K562 (cell line): ENCODE measurements at regions not wholly inside any gene's neighbourhood (a gene's known extent, or its start where the extent isn't known, plus 50 kb on each side); places are given as distances from the start of the nearest gene placed in this dataset.

Source experiments
- BACH1 ChIP-seq: fragments of 200-800 bp; sonication (Bioruptor generic); IDR thresholded peaks from 2 replicates; pipeline ENCODE4 v1.6.1; 2016; ENCODE audit warnings: missing genetic modification characterization, missing compliant biosample characterization
- SMAD1 ChIP-seq: fragments of 150-350 bp; IDR thresholded peaks from 2 replicates; pipeline ENCODE4 v1.6.1; 2014; ENCODE audit warnings: low read length, low read depth; ENCODE audit not compliant: partially characterized antibody
- TAF1 ChIP-seq: IDR thresholded peaks from 2 replicates; pipeline ENCODE4 v1.6.1; 2011; ENCODE audit warnings: mild to moderate bottlenecking, low read length, moderate library complexity; ENCODE audit not compliant: insufficient read depth, control insufficient read depth, severe bottlenecking; ENCODE audit errors: extremely low read depth
- ZNF175 ChIP-seq: fragments of 200-800 bp; sonication (Bioruptor generic); IDR thresholded peaks from 2 replicates; pipeline ENCODE4 v1.6.1; 2016; ENCODE audit warnings: low read depth, mild to moderate bottlenecking, missing genetic modification characterization, missing compliant biosample characterization
- TF ChIP-seq, protein P1 (sequence below): fragments of 450-650 bp; formaldehyde crosslinking; IDR thresholded peaks from 2 replicates; pipeline ENCODE4 v1.4.0; 2022; ENCODE audit warnings: missing genetic modification characterization
- TF ChIP-seq, protein P2 (sequence below): sonication (generic); formaldehyde crosslinking; IDR thresholded peaks from 2 replicates; pipeline ENCODE4 v1.8.0; 2023; ENCODE audit warnings: mild to moderate bottlenecking, missing genetic modification reagents
- TF ChIP-seq, protein P3 (sequence below), 3 experiments: IDR thresholded peaks in 2 of 3; conservative IDR thresholded peaks in 1 of 3; 2 replicates each; pipeline ENCODE4 v1.5.1; 2011 to 2012; ENCODE audit warnings: low read length in 3 of 3, mild to moderate bottlenecking in 3 of 3, control low read depth in 2 of 3, improper control_type of control experiment in 1 of 3, inconsistent platforms in 1 of 3, low read depth in 1 of 3, mixed read lengths in 1 of 3, moderate library complexity in 1 of 3; ENCODE audit not compliant: insufficient read depth in 2 of 3

DNA sequence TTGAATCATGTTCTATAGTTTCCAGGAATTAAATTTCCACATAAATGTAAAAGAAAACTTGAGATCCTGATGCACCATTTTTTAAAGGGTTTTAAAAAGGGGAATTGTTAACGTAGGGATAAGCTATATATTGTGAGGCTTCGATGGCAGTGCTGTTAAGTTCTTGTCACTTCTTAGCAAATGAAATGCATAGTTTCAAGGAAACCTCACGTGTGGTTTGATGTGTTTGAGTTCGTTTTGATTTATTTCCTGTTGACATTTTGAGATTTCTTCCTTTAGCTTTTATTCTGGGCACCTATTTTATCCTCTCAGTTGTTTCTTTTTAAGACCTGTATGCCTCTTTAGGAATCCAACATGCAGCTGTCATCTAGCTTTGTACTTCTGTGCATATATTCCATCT, 301.0 kb downstream of the DOCK8 start:
- TF ChIP-seq, protein P1, sequence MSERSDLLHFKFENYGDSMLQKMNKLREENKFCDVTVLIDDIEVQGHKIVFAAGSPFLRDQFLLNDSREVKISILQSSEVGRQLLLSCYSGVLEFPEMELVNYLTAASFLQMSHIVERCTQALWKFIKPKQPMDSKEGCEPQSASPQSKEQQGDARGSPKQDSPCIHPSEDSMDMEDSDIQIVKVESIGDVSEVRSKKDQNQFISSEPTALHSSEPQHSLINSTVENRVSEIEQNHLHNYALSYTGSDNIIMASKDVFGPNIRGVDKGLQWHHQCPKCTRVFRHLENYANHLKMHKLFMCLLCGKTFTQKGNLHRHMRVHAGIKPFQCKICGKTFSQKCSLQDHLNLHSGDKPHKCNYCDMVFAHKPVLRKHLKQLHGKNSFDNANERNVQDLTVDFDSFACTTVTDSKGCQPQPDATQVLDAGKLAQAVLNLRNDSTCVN (CRISPR knock-in tag): no peak
- no peak for TF ChIP-seq BACH1 (tag)
- TF ChIP-seq, protein P2, sequence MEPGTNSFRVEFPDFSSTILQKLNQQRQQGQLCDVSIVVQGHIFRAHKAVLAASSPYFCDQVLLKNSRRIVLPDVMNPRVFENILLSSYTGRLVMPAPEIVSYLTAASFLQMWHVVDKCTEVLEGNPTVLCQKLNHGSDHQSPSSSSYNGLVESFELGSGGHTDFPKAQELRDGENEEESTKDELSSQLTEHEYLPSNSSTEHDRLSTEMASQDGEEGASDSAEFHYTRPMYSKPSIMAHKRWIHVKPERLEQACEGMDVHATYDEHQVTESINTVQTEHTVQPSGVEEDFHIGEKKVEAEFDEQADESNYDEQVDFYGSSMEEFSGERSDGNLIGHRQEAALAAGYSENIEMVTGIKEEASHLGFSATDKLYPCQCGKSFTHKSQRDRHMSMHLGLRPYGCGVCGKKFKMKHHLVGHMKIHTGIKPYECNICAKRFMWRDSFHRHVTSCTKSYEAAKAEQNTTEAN (CRISPR knock-in tag): no peak
- no peak for TF ChIP-seq SMAD1
- TF ChIP-seq, protein P3, sequence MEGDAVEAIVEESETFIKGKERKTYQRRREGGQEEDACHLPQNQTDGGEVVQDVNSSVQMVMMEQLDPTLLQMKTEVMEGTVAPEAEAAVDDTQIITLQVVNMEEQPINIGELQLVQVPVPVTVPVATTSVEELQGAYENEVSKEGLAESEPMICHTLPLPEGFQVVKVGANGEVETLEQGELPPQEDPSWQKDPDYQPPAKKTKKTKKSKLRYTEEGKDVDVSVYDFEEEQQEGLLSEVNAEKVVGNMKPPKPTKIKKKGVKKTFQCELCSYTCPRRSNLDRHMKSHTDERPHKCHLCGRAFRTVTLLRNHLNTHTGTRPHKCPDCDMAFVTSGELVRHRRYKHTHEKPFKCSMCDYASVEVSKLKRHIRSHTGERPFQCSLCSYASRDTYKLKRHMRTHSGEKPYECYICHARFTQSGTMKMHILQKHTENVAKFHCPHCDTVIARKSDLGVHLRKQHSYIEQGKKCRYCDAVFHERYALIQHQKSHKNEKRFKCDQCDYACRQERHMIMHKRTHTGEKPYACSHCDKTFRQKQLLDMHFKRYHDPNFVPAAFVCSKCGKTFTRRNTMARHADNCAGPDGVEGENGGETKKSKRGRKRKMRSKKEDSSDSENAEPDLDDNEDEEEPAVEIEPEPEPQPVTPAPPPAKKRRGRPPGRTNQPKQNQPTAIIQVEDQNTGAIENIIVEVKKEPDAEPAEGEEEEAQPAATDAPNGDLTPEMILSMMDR (IDR thresholded peaks at IDR 0.05 in 2 of 3, conservative IDR thresholded peaks at IDR 0.05 in 1 of 3; ENCODE audit: insufficient read depth in 2 of 3, low read depth in 1 of 3, low read length in 3 of 3): no peak
- TF ChIP-seq TAF1: no peak
- TF ChIP-seq ZNF175: no peak
